H7 (cell line): ENCODE measurements at regions not wholly inside any gene's neighbourhood (a gene's known extent, or its start where the extent isn't known, plus 50 kb on each side); places are given as distances from the start of the nearest gene placed in this dataset.

Experiments
- DNase-seq: peaks from one replicate; pipeline ENCODE4 v3.0.0; 2012
- H3K27me3 ChIP-seq: 2 replicates; pipeline ENCODE4 v1.6.0; 2011; ENCODE audit warnings: mild to moderate bottlenecking, low read length; ENCODE audit not compliant: control insufficient read depth, insufficient read depth
- H3K36me3 ChIP-seq: replicated peaks from 2 replicates; pipeline ENCODE4 v1.5.1; 2011; ENCODE audit warnings: low read length; ENCODE audit not compliant: control insufficient read depth, insufficient read depth
- H3K4me3 ChIP-seq: 2 replicates; pipeline ENCODE4 v1.5.1; 2011; ENCODE audit warnings: low read depth, mild to moderate bottlenecking, control low read depth, low read length, moderate library complexity; ENCODE audit not compliant: insufficient read depth

- DNase-seq = peak; percentile 43
- Histone ChIP-seq H3K27me3 (no peaks in the 10 kb centered on the region), H3K36me3 (no peaks in the 10 kb centered on the region), H3K4me3 (no peak overlapping the region)
These were observed 130.2 kb downstream of the VAPA start for GRCh38 chr18:10044054-10044453.

- H3K4me3 ChIP-seq = no peak overlapping the region
- DNase-seq = no peak
- H3K36me3 ChIP-seq = no peaks in the 10 kb centered on the region
- H3K27me3 ChIP-seq = no peaks in the 10 kb centered on the region
These were observed 131.6 kb downstream of the VAPA start for GRCh38 chr18:10045296-10045891.

- DNase-seq = no peak
- no peaks in the 10 kb centered on the region for H3K27me3 ChIP-seq
- H3K36me3 ChIP-seq = no peaks in the 10 kb centered on the region
- no peak overlapping the region for H3K4me3 ChIP-seq
These were observed 132.5 kb downstream of the VAPA start for GRCh38 chr18:10046178-10046807.

GRCh38 chr18:10047237-10047636 lies 133.4 kb downstream of the VAPA start:
- H3K4me3 ChIP-seq = no peak overlapping the region
- no peaks in the 10 kb centered on the region for H3K36me3 ChIP-seq
- DNase-seq = no peak
- H3K27me3 ChIP-seq = no peaks in the 10 kb centered on the region

GRCh38 chr18:10049747-10050146 lies 135.9 kb downstream of the VAPA start:
- Histone ChIP-seq H3K36me3 (no peaks in the 10 kb centered on the region), H3K4me3 (no peak overlapping the region), H3K27me3 (no peaks in the 10 kb centered on the region)
- DNase-seq = no peak

- no peak overlapping the region for H3K4me3 ChIP-seq
- no peaks in the 10 kb centered on the region for H3K27me3 ChIP-seq
- H3K36me3 ChIP-seq = no peaks in the 10 kb centered on the region
- no peak for DNase-seq
These were observed 137.1 kb downstream of the VAPA start for GRCh38 chr18:10050956-10051355.

GRCh38 chr18:10051877-10052631 lies 138.2 kb downstream of the VAPA start:
- Histone ChIP-seq H3K4me3 (no peak overlapping the region), H3K27me3 (no peaks in the 10 kb centered on the region), H3K36me3 (no peaks in the 10 kb centered on the region)
- no peak for DNase-seq

- no peaks in the 10 kb centered on the region for H3K27me3 ChIP-seq
- H3K4me3 ChIP-seq = no peak overlapping the region
- no peaks in the 10 kb centered on the region for H3K36me3 ChIP-seq
- DNase-seq = no peak
These were observed 139.1 kb downstream of the VAPA start for GRCh38 chr18:10052871-10053270.

- no peak overlapping the region for H3K4me3 ChIP-seq
- H3K36me3 ChIP-seq = no peaks in the 10 kb centered on the region
These were observed 140.0 kb downstream of the VAPA start for GRCh38 chr18:10053861-10054260.

GRCh38 chr18:10054366-10054765 lies 140.6 kb downstream of the VAPA start:
- DNase-seq = no peak
- no peaks in the 10 kb centered on the region for H3K27me3 ChIP-seq
- no peaks in the 10 kb centered on the region for H3K36me3 ChIP-seq
- H3K4me3 ChIP-seq = no peak overlapping the region

More at GRCh38 chr18:10053861-10054260, 140.0 kb downstream of the VAPA start:
- no peak for DNase-seq
- H3K27me3 ChIP-seq = no peaks in the 10 kb centered on the region

- H3K27me3 ChIP-seq = no peaks in the 10 kb centered on the region
These were observed 141.4 kb downstream of the VAPA start for GRCh38 chr18:10055125-10055750.

GRCh38 chr18:10056506-10056905 lies 142.7 kb downstream of the VAPA start:
- no peak for DNase-seq
- H3K27me3 ChIP-seq = no peaks in the 10 kb centered on the region
- no peaks in the 10 kb centered on the region for H3K36me3 ChIP-seq
- H3K4me3 ChIP-seq = no peak overlapping the region

More at GRCh38 chr18:10055125-10055750, 141.4 kb downstream of the VAPA start:
- Histone ChIP-seq H3K36me3 (no peaks in the 10 kb centered on the region), H3K4me3 (no peak overlapping the region)
- no peak for DNase-seq

- H3K36me3 ChIP-seq = no peaks in the 10 kb centered on the region
- no peak for DNase-seq
- H3K4me3 ChIP-seq = no peak overlapping the region
- no peaks in the 10 kb centered on the region for H3K27me3 ChIP-seq
These were observed 143.6 kb downstream of the VAPA start for GRCh38 chr18:10057401-10057893.

- Histone ChIP-seq H3K4me3 (no peak overlapping the region), H3K36me3 (no peaks in the 10 kb centered on the region), H3K27me3 (no peaks in the 10 kb centered on the region)
- no peak for DNase-seq
These were observed 144.3 kb downstream of the VAPA start for GRCh38 chr18:10057894-10058791.
